SK-N-SH treated with all-trans-retinoic acid at 6 μM for 48 hours (cell line): ENCODE measurements at regions not wholly inside any gene's neighbourhood (a gene's known extent, or its start where the extent isn't known, plus 50 kb on each side); places are given as distances from the start of the nearest gene placed in this dataset.

ENCODE experiments used
- ATAC-seq: fragments of 200-7000 bp; cut with Tn5 transposase; 3 replicates; pipeline ENCODE4 v1.9.1; 2020; ENCODE audit warnings: mild to moderate bottlenecking, moderate library complexity
- ARNTL ChIP-seq: fragments of 450-650 bp; formaldehyde crosslinking; IDR thresholded peaks from 2 replicates; pipeline ENCODE4 v1.5.0; 2020; ENCODE audit warnings: low read depth, mild to moderate bottlenecking, moderate library complexity, borderline replicate concordance
- BACH2 ChIP-seq: fragments of 250-450 bp; sonication (Bioruptor Pico); IDR thresholded peaks from 2 replicates; pipeline ENCODE4 v1.9.0; 2021; ENCODE audit warnings: mild to moderate bottlenecking, borderline replicate concordance
- CREB5 ChIP-seq: fragments of 250-450 bp; sonication (Bioruptor Pico); IDR thresholded peaks from 2 replicates; pipeline ENCODE4 v1.5.1; 2020; ENCODE audit warnings: low read depth, mild to moderate bottlenecking, moderate library complexity
- CSDC2 ChIP-seq: fragments of 250-450 bp; sonication (Bioruptor Pico); IDR thresholded peaks from 2 replicates; pipeline ENCODE4 v1.5.0; 2020; ENCODE audit warnings: mild to moderate bottlenecking, moderate library complexity
- CSRNP3 ChIP-seq: fragments of 250-450 bp; sonication (Bioruptor Pico); IDR thresholded peaks from 2 replicates; pipeline ENCODE4 v1.5.1; 2021; ENCODE audit warnings: mild to moderate bottlenecking, moderate library complexity
- ESRRG ChIP-seq: fragments of 250-450 bp; sonication (Bioruptor Pico); IDR thresholded peaks from 2 replicates; pipeline ENCODE4 v1.6.1; 2021; ENCODE audit warnings: mild to moderate bottlenecking
- GLIS3 ChIP-seq: fragments of 250-450 bp; sonication (Bioruptor Pico); IDR thresholded peaks from 2 replicates; pipeline ENCODE4 v1.5.0; 2020; ENCODE audit warnings: mild to moderate bottlenecking, moderate library complexity
- ISL1 ChIP-seq: fragments of 250-450 bp; sonication (Bioruptor Pico); IDR thresholded peaks from 2 replicates; pipeline ENCODE4 v2.1.2; 2022; ENCODE audit warnings: mild to moderate bottlenecking, moderate library complexity
- OSR1 ChIP-seq: fragments of 250-450 bp; sonication (Bioruptor Pico); IDR thresholded peaks from 2 replicates; pipeline ENCODE4 v1.8.0; 2022; ENCODE audit warnings: moderate library complexity, mild to moderate bottlenecking, inconsistent platforms
- PATZ1 ChIP-seq: fragments of 250-450 bp; sonication (Bioruptor Pico); IDR thresholded peaks from 2 replicates; pipeline ENCODE4 v1.8.0; 2020; ENCODE audit warnings: mild to moderate bottlenecking, moderate library complexity, borderline replicate concordance
- PPARA ChIP-seq: fragments of 250-450 bp; sonication (Bioruptor Pico); IDR thresholded peaks from 2 replicates; pipeline ENCODE4 v1.5.0; 2020; ENCODE audit warnings: mild to moderate bottlenecking, borderline replicate concordance
- RARB ChIP-seq: fragments of 250-450 bp; sonication (Bioruptor Pico); IDR thresholded peaks from 2 replicates; pipeline ENCODE4 v1.8.0; 2021; ENCODE audit warnings: mild to moderate bottlenecking, moderate library complexity
- SNAI2 ChIP-seq: fragments of 250-450 bp; sonication (Bioruptor Pico); IDR thresholded peaks from 2 replicates; pipeline ENCODE4 v1.5.0; 2020; ENCODE audit warnings: mild to moderate bottlenecking, moderate library complexity
- TCF4 ChIP-seq: fragments of 250-450 bp; sonication (Bioruptor Pico); IDR thresholded peaks from 2 replicates; pipeline ENCODE4 v1.8.0; 2021; ENCODE audit warnings: mild to moderate bottlenecking, moderate library complexity, borderline replicate concordance
- TOX ChIP-seq: fragments of 250-450 bp; sonication (Bioruptor Pico); IDR thresholded peaks from 2 replicates; pipeline ENCODE4 v1.8.0; 2021; ENCODE audit warnings: mild to moderate bottlenecking, moderate library complexity, borderline replicate concordance
- TSHZ2 ChIP-seq: fragments of 250-450 bp; sonication (Bioruptor Pico); IDR thresholded peaks from 2 replicates; pipeline ENCODE4 v1.5.0; 2020; ENCODE audit warnings: mild to moderate bottlenecking, moderate library complexity
- ZC3H10 ChIP-seq: fragments of 250-450 bp; sonication (Bioruptor Pico); IDR thresholded peaks from 2 replicates; pipeline ENCODE4 v1.5.1; 2021; ENCODE audit warnings: mild to moderate bottlenecking, moderate library complexity
- ZFP3 ChIP-seq: fragments of 250-450 bp; sonication (Bioruptor Pico); IDR thresholded peaks from 2 replicates; pipeline ENCODE4 v1.5.0; 2020; ENCODE audit warnings: mild to moderate bottlenecking, moderate library complexity
- ZFP30 ChIP-seq: fragments of 450-650 bp; formaldehyde crosslinking; IDR thresholded peaks from 2 replicates; pipeline ENCODE4 v1.5.0; 2022; ENCODE audit warnings: mild to moderate bottlenecking, moderate library complexity
- ZNF565 ChIP-seq: fragments of 450-650 bp; formaldehyde crosslinking; conservative IDR thresholded peaks from 2 replicates; pipeline ENCODE4 v1.5.0; 2020; ENCODE audit warnings: low read depth, mild to moderate bottlenecking, moderate library complexity
- ZNF70 ChIP-seq: fragments of 450-650 bp; formaldehyde crosslinking; IDR thresholded peaks from 2 replicates; pipeline ENCODE4 v1.5.0; 2020; ENCODE audit warnings: mild to moderate bottlenecking, moderate library complexity
- ZNF8 ChIP-seq: fragments of 450-650 bp; formaldehyde crosslinking; IDR thresholded peaks from 2 replicates; pipeline ENCODE4 v1.5.0; 2020; ENCODE audit warnings: mild to moderate bottlenecking, moderate library complexity

GRCh38 chr17:65455154-65455971 lies 106.1 kb downstream of the AXIN2 start (continued):
- no peak for TF ChIP-seq OSR1
- no peak for TF ChIP-seq ZC3H10
- TF ChIP-seq BACH2, result no peak
- TF ChIP-seq TOX (CRISPR knock-in tag), result no peak

GRCh38 chr17:65453204-65453931 lies 108.1 kb downstream of the AXIN2 start:
- TF ChIP-seq GLIS3 (CRISPR knock-in tag) (no peak), TOX (CRISPR knock-in tag) (no peak), RARB (CRISPR knock-in tag) (no peak), ESRRG (CRISPR knock-in tag) (no peak), SNAI2 (CRISPR knock-in tag) (no peak), ARNTL (CRISPR knock-in tag) (no peak), ZFP3 (CRISPR knock-in tag) (no peak), TCF4 (CRISPR knock-in tag) (no peak), ZNF8 (CRISPR knock-in tag) (no peak), PPARA (no peak), ZNF70 (CRISPR knock-in tag) (no peak), TSHZ2 (CRISPR knock-in tag) (no peak), BACH2 (no peak), CREB5 (CRISPR knock-in tag) (no peak), ZFP30 (CRISPR knock-in tag) (no peak), OSR1 (no peak), CSDC2 (CRISPR knock-in tag) (no peak), ZNF565 (CRISPR knock-in tag) (no peak)
- TF ChIP-seq, all 23 proteins: peak for 0

GRCh38 chr17:65449495-65449894 lies 112.0 kb downstream of the AXIN2 start:
- TF ChIP-seq ESRRG (CRISPR knock-in tag) (no peak), CSRNP3 (no peak), OSR1 (no peak), CSDC2 (CRISPR knock-in tag) (no peak), BACH2 (no peak), SNAI2 (CRISPR knock-in tag) (no peak), ZNF8 (CRISPR knock-in tag) (no peak), GLIS3 (CRISPR knock-in tag) (no peak)
- ATAC-seq, result no peak

More at GRCh38 chr17:65453204-65453931, 108.1 kb downstream of the AXIN2 start:
- no peak for ATAC-seq

GRCh38 chr17:65447823-65448222 lies 113.6 kb downstream of the AXIN2 start:
- peak; percentile 64 for ATAC-seq
- TF ChIP-seq RARB (CRISPR knock-in tag) (no peak), PATZ1 (CRISPR knock-in tag) (no peak), ISL1 (CRISPR knock-in tag) (peak; percentile 92), TCF4 (CRISPR knock-in tag) (0 out of 2 replicates have a peak, but pooled peaks have one; percentile 29)
